ENCODE measurements at regions not wholly inside any gene's neighbourhood (a gene's known extent, or its start where the extent isn't known, plus 50 kb on each side); places are given as distances from the start of the nearest gene placed in this dataset.
"Not testable (repeated sequence)": the region's sequence is repeated elsewhere in the genome, so short reads cannot be mapped to it uniquely, and the experiment has no call there.

DNA sequence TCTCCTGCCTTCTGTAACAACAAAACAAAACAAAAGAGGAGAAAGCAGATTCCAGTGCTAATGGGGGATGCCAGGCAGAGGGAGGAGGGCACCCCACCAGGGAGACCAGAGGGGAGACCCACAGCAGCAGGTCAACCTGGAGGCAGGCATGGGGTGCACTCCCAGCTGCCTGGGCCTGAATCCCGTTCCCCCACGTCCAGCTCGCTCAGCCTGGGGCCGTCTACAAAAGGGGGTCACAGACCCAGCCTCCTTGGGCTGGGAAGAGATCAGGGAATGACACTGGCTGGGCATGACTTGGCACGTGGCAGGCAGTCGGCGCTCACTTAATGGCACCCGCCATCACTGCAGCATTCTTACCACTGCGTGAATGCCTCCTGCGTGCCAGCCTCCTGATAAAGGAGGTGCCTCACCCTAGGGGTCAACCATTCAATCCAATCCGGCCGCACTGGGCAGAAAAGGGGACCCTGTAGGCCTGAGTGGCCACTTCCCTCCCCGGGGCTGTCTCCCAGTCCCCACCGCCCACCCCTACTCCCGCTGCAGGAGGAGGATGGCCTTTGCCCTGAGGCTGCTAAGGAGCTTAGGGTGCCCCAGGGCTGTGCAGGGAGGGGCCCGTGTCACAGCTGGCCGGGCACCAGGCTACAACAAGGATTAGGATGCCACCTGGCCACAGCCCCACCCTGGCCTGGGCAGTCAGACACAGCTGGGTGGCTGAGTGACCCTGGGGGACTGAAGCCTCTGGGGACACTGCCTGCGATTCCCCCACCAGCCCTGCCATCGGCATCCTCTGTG lies 87.5 kb downstream of the NCOR2 start:
- CTCF ChIA-PET, result no interaction called here
- POLR2A ChIA-PET, result no interaction called here

DNA sequence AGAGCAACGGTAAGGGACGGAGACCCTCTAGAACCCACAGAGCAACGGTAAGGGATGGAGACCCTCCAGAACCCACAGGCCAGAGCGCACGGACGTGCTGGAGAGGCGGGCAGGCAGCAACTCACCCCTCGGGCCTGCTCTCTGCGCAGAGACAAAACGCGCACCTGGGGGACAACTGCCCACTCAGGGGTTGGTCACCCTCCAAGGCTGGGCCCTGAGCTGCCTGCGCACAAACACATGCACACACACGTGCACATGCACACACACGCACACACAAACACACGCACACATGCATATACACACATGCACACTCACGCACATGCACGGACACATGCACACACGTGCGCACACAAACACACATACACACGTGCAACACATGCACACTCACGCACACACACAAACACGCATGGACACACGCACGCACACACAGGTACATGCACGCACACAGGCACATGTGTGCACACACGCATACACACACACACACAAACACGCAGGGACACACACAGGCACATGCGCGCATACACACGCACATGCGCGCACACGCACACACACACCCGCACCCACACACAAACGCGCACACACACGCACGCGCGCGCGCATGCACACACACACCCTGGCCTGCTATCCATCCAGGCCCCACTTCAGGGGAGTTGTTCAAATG lies 88.3 kb downstream of the NCOR2 start:
- ChIA-PET POLR2A (no interaction called here), CTCF (interaction anchor here (1.2 kb wide), 1 partner anchor 25 kb away, joined by 3 read pairs; no protein-coding TSS in a partner anchor)

DNA sequence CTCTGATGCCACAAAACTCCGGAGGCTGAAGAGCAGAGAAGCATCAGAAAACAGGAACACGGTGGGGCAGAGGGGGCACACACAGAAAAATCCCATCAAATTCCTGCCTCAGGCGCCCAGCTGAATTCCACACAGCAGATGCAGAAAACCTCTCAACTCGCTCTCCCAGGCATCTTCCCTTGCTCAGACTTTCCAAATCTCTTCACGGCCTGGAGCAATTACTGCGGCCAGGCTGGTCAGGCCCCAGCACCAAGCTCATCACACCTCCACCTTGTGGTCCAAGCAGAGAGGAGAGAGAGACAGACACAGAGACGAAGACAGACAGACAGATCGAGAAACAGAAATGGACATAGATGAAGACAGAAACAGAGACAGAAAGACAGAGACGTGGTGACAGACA lies 89.0 kb downstream of the NCOR2 start:
- ChIA-PET POLR2A (no interaction called here), CTCF (interaction anchor here (1.2 kb wide), 1 partner anchor 24 kb away, joined by 3 read pairs; no protein-coding TSS in a partner anchor)

DNA sequence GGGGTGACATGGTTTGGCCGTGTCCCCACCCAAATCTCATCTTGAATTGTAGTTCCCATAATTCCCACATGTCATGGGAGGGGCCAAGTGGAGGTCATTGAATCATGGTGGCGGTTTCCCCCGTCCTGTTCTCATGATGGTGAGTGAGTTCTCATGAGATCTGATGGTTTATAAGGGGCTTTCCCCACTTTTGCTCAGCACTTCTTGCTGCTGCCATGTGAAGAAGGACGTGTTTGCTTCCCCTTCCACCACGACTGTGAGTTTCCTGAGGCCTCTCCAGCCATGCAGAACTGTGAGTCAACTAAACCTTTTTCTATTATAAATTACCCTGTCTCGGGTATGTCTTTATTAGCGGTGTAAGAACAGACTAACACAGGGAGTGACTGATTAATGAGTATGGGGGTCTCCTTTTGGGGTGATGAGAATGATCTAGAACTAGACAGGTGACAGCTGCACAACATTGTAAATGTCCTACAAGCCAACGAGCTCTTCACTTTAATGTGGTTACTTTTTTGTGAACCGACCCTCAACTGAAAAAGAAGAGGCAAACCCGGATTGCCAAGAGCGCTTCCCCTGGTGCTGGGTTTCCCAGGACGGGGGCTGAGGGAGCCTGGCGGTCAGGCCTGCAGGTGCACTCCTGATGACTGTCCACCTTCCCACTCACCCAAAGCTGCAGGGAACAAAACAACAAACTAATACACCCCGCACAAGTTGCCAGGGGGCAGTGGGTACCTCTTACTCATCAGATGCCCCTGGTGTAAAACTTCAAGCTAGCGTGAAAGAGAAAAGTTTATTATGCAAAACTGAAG lies 90.1 kb downstream of the NCOR2 start:
- POLR2A ChIA-PET, result no interaction called here
- CTCF ChIA-PET, result interaction anchor here (1.2 kb wide), 1 partner anchor 23 kb away, joined by 3 read pairs; no protein-coding TSS in a partner anchor

DNA sequence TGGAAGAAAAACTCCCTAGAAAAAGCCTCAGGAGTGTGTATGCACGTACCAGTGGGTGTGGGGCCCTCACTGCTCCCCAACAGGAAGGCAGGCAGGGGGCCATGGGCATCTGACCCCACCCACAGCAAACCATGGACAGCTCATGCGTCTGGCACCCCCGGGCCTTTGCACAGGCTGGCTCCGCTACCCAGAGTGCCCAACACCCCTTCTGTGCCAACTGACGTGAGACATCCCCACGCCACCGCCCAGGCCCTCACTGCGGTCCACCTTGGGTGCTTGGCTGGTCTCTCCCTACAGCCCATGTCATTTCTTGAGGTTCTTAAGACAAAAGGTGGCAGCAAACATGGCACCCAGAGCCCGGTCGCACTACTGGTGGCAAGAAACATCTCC lies 91.4 kb downstream of the NCOR2 start:
- POLR2A ChIA-PET, result no interaction called here
- CTCF ChIA-PET, result no interaction called here

DNA sequence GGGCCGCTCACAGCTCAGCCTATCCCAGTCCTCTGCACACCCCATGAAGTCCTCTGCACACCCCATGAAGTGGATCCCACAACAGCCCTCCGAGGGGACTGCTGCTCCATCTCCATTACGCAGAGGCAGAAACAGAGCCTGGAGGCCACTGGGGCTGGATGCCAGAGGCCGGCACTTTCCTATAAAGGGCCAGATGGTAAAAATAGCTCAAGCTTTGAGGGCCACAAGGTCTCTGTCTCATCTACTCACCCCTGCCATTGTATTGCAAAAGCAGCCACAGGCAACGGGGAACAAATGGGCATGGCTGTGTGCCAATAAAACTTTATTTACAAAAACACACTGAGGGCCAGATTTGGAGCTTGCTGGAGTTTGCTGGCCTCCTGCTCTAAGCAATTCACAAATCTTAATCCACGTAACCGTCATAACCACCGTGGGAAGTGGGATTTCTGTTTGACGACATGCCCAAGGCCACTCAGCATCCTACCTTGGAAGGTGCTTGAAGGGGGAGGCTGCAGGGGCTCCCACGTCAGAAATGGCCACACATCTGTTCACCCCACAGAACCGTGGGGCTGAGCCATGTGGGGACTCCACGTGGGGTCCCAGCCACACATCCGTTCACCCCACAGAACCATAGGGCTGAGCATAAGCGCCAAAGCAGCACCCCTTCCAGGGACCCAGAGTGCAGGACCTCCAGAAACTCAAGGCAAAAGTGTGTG lies 92.0 kb downstream of the NCOR2 start:
- ChIA-PET CTCF (no interaction called here), POLR2A (no interaction called here)

DNA sequence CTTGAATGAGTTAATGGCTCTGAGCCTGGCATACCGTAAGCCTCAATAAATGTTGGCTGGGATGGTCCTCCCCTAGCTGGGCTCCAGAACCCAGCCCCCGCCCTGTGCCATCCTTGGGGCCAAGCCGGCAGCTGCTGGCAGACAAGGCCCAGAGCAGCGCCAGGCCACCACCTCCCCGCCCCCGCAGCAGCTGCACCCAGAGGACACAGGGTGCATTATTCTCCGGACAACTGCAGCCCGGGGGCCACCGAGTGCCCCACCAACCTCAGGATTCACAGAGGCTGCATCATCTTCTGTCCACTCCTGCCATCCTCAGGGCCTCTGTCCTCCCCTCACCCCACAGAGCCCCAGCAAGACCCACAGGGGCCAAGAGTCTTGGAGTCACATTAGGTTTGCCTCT lies 92.7 kb downstream of the NCOR2 start:
- CTCF ChIA-PET, result interaction anchor here (0.9 kb wide), 1 partner anchor 21 kb away, joined by 3 read pairs; no protein-coding TSS in a partner anchor
- POLR2A ChIA-PET, result no interaction called here

DNA sequence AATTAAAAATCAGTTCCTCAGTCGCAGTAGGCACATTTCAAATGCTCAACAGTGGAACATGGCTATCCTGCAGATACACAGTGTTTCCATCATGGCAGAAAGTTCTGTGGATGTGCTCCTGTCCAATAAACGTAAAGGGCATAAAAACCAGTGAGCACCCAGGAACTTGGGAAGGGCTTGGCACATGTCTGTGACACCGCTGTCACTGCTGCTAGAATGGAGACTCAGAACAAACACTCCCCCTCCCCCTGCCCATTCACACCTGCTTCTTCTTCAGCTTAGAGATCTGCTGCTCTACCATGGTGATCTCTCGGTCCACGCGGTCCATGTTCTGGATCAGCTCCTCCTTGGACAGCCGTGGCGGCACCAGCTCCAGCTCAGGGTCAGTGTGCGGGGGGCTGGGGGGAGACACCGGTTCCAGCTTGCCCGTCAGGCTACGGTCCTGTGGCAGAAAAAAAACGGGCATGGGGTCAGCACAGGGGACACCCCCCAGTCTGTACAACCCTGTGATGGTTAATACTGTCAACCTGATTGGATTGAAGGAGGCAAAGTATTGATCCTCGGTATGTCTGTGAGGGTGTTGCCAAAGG lies 94.6 kb downstream of the NCOR2 start:
- ChIA-PET POLR2A (no interaction called here), CTCF (interaction anchor here (0.6 kb wide), 1 partner anchor 215 kb away, joined by 3 read pairs; no protein-coding TSS in a partner anchor)

DNA sequence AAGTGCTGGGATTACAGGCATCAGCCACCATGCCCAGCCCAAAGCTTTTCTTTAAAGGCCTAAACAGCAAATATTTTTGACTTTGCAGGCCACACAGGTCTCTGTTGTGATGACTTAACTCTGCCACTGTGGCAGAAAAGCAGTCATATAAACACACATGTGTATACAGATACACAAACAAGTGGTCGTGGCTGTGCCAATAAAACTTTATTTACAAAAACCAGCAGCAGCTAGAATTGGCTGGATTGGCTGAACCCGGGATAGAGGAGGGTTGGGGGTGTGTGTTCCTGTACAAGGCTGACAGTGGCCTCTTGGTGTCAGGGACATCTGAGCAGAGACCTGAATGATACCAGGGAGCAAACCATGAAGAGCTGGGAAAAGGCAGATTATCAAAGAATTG lies 95.6 kb downstream of the NCOR2 start:
- ChIA-PET POLR2A (no interaction called here), CTCF (interaction anchor here (0.6 kb wide), 1 partner anchor 216 kb away, joined by 3 read pairs; no protein-coding TSS in a partner anchor)

DNA sequence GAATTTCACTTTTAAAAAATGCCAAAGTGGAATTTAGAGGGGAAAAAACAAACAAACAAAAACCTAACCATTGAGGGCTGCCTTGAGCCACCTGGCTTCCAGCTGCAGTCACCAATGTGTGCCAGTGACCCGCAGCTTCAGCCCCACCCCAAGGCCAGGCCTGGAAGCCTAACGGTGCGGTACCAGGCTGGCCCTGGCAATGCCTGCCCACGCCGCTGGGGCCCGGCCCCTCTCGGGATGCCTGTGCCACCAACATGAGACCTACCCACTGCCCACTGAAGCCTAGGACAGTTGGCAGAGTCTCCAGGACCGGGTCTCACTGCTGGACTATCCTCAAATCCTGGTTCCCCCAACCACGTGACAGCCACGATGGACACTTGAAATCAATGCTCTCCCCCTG lies 96.6 kb downstream of the NCOR2 start:
- ChIA-PET CTCF (no interaction called here), POLR2A (no interaction called here)

DNA sequence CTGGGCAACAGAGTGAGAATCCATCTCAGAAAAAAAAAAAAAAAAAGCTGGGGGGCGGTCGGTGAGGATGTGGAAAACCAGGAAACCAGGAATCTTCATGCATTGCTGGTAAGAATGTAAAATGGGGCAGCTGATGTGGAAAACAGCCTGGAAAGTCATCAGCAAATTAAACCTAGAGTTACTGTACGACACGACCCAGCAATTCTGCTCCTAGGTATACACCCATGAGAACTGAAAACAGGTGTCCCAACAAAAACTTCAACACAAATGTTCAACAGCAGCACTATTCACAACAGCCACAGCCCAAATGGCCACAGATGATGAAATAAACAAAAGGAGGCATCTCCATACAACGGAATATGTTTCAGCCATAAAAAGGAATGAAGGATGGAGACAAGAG lies 97.3 kb downstream of the NCOR2 start:
- POLR2A ChIA-PET, result no interaction called here

DNA sequence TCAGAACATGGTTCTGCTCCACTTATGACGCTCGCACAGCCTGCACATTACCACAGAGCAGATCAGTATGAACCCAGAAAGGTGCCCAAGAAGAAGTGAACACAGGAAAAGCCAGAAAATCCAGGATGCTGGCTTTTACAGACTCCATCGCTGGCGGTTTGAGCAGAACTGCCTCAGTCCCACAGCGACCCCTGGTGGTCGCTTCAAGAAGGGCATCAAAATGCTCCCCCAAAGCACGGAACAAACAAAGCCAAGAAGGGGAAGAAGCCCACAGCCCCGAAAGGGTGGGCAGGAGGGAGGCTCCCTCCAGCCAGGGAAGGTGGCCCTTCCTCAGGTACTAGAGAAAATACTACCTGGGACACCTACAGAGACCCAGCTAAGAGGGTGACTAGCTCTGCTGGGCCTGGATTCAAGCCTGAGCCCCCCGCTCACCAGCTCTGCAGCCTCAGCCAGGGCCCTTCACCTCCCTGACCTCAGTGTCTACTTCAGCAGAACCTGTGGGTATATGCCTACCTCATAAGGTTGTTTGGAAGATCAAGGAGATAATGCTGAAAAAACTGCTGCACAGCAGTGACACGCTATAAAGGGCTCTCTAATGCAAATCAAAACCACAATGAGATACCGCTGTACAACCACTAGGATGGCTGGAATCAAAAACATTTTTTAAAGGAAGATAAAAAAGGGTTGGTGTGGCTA lies 98.1 kb downstream of the NCOR2 start:
- ChIA-PET CTCF (no interaction called here), POLR2A (no interaction called here)

More for the DNA sequence above, 97.3 kb downstream of the NCOR2 start:
- CTCF ChIA-PET, result no interaction called here

DNA sequence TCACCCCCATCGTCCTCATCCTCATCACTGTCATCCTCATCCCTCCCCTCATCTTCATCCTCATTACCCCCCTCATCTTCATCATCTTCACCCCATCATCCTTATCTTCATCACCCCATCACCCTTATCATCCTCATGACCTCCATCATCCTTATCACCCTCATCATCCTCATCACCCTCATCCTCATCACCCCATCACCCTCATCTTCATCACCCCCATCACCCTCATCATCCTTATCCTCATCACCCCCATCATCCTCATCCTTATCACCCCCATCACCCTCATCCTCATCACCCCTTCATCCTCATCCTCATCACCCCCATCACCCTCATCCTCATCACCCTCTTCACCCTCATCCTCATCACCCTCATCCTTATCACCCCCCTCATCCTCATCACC lies 99.9 kb downstream of the NCOR2 start:
- CTCF ChIA-PET, POLR2A ChIA-PET: not testable (repeated sequence)

DNA sequence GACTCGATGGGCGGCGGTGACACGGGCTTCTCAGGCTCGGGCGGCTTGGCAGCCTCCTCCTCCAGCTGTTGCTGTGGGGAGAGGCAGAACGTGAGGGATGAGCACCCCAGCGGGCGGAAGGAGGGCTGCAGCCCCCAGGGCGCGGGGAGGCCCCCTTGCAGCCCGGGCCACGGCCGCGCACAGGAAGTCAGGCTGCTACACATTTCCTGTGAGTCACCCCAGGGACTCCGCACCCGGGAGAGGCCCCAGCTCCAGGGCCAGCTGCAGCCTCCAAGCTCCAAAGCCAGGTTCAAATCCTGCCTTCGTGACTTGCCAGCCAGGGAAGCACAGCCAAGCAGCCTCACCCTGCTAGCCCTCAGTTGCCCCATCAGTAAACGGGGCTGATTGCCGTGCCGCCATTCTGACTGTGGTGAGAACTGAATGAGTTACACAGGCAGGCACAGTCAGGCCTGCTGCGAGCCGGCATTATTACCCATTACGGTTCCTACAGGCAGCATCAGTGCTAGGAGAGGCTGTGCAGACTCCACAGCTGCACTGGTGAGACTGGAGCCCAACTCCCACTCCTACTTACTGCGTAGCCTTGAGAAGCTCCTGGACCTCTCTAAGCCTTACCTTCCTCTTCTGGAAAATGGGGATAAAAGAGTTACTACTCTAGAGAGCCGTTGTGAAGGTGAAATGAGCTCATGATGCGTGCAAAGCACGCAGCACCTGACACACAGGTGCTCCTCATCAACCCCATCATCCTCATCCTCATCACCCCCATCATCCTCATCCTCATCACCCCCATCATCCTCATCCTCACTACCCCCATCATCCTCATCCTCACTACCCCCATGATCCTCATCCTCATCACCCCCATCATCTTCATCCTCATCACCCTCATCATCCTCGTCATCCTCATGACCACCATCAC lies 100.9 kb downstream of the NCOR2 start:
- CTCF ChIA-PET, result interaction anchor here (0.8 to 2.0 kb wide), 7 partner anchors 10 to 305 kb away, joined by 3 to 5 read pairs (median 3); no protein-coding TSS in a partner anchor
- POLR2A ChIA-PET, result interaction anchor here (0.8 to 1.2 kb wide), 3 partner anchors 13 to 100 kb away, joined by 3 to 5 read pairs (median 3); no protein-coding TSS in a partner anchor

DNA sequence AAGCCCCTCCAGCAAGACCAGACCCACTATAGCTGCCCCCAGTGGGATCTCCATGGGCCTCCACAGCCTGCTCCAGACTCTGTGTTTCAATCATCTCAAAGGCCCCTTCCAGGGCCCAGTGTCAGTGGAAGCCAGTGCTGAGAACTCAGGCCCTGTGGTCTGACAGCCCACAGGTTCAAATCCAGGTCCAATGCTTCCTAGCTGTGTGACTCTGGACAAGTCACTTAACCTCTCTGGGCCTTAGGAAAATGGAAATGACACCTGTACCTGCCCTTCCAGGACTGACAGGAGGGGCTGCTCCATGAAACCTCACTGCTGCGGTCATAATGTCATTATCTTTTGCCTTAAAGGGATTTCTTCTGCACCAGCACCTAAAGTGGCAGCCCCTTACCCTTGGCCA lies 101.9 kb downstream of the NCOR2 start:
- ChIA-PET POLR2A (interaction anchor here (0.6 to 1.2 kb wide), 2 partner anchors 101 to 280 kb away, joined by 3 to 5 read pairs; no protein-coding TSS in a partner anchor), CTCF (interaction anchor here (0.8 to 2.0 kb wide), 6 partner anchors 9 to 306 kb away, joined by 3 to 5 read pairs (median 3); no protein-coding TSS in a partner anchor)

DNA sequence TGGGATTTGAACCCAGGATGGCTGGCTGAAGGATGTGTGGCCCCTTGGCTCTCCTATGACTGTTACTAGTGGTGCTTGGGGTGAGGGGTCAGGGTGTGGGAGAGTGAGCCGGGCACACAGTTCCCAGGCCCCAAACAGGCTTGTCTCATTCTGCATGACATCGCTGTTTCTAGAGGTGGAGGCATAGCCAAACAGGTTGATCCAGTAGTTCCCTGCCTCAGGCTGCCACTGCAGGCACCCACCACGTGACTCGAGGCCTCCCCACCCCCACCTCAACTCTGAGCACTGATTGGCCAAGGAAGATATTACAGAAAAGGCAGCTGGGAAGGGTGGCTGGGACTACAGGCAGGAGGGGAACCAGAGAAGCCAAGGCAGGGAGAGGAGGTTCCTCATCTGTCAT lies 102.6 kb downstream of the NCOR2 start:
- ChIA-PET CTCF (interaction anchor here (1.4 to 2.0 kb wide), 2 partner anchors 15 to 307 kb away, joined by 3 to 5 read pairs; no protein-coding TSS in a partner anchor), POLR2A (interaction anchor here (0.6 kb wide), 1 partner anchor 280 kb away, joined by 5 read pairs; no protein-coding TSS in a partner anchor)

DNA sequence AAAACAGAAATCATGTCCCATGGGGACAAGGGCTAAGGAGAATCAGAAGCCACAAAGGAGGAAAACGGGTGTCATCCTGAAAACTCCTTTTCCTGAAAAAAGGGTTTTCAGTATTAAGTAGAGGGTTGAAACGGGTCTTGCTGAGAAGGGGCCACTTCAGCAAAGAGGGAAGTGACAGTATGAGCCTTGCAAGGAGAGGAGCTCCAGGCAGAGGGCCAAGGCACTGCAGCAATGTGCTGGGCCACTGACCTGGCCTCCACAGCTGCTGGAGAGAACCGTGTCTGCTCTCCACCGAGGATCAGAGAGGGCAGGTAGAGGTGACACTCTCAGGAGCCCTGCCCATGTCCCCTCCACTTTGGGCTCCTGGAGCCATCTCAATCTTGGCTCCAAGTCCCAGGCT lies 103.3 kb downstream of the NCOR2 start:
- POLR2A ChIA-PET, result no interaction called here

More for the DNA sequence above, 103.3 kb downstream of the NCOR2 start:
- CTCF ChIA-PET, result interaction anchor here (0.5 to 0.9 kb wide), 2 partner anchors 8 to 103 kb away, joined by 3 read pairs; partner anchors contain the start of gene NCOR2

Data from activated CD8-positive, alpha-beta memory T cell treated with anti-CD3 and anti-CD28 coated beads for 36 hours (primary cell).